ENCODE measurements at regions not wholly inside any gene's neighbourhood (a gene's known extent, or its start where the extent isn't known, plus 50 kb on each side); places are given as distances from the start of the nearest gene placed in this dataset.

DNA sequence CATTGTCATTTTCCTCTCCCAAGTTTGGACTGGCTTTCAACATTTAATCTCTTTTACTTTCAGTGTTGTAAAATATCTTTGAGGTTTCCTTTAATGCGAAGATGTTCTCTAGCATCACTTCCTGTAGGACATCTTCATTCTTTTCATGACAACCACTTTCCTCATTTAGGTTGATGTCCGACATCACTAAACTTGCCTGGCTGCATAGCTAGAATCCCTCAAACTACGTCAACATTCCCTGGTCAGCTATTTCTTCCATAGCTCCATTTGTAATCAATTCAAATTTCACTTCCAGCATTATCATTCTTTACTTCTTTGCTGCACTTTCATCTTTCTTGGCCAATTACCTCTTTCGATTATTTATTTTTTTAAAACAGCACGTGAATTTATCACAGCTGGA is 198.6 kb upstream of the EMCN start:
- Histone ChIP-seq H3K4me3 (ENCODE audit: insufficient read depth, low read length) (no peak overlapping the region), H4K20me1 (ENCODE audit: insufficient read depth, low read length) (no peaks in the 10 kb centered on the region), H3K4me1 (ENCODE audit: insufficient read depth, low read length) (no peaks in the 10 kb centered on the region), H3K79me2 (ENCODE audit: insufficient read depth, low read length) (no peaks in the 10 kb centered on the region), H3K27ac (ENCODE audit: low read depth, low read length) (no peak overlapping the region), H3K36me3 (ENCODE audit: insufficient read depth, low read length) (no peaks in the 10 kb centered on the region), H3K9me3 (ENCODE audit: low read depth, low read length) (no peaks in the 10 kb centered on the region), H2AFZ (ENCODE audit: low read length) (no peak overlapping the region), H3K27me3 (ENCODE audit: insufficient read depth, low read length) (no peaks in the 10 kb centered on the region), H3K4me2 (ENCODE audit: insufficient read depth, low read length) (no peak overlapping the region)
- TF ChIP-seq, protein P1, sequence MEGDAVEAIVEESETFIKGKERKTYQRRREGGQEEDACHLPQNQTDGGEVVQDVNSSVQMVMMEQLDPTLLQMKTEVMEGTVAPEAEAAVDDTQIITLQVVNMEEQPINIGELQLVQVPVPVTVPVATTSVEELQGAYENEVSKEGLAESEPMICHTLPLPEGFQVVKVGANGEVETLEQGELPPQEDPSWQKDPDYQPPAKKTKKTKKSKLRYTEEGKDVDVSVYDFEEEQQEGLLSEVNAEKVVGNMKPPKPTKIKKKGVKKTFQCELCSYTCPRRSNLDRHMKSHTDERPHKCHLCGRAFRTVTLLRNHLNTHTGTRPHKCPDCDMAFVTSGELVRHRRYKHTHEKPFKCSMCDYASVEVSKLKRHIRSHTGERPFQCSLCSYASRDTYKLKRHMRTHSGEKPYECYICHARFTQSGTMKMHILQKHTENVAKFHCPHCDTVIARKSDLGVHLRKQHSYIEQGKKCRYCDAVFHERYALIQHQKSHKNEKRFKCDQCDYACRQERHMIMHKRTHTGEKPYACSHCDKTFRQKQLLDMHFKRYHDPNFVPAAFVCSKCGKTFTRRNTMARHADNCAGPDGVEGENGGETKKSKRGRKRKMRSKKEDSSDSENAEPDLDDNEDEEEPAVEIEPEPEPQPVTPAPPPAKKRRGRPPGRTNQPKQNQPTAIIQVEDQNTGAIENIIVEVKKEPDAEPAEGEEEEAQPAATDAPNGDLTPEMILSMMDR (IDR thresholded peaks at IDR 0.05; ENCODE audit: extremely low read depth, low read depth, low read length): no peak
- DNase-seq (ENCODE audit: insufficient read length, low spot score, missing footprints): no peak

DNA sequence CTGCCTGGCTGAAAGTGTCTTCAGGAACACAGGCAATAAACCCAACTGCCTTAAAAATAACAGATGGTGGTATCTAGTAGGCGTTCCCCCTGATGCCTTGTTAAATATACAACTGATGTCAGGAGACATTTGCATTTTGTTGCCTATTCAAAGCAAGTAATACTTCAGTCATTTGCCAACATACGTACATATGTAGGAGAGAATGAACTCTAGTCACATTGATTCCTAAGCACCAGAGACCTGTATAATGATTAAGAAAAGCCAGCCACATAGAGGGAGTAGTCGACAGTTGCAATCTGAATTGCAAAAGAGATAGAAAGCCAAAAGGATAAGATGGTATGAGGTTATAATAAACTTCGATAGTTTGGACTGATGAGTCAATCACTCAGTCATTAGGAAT is 191.0 kb upstream of the EMCN start:
- no peaks in the 10 kb centered on the region for H3K9me3 ChIP-seq (ENCODE audit: low read depth, low read length)
- no peaks in the 10 kb centered on the region for H3K79me2 ChIP-seq (ENCODE audit: insufficient read depth, low read length)
- TF ChIP-seq, protein P1 (IDR thresholded peaks at IDR 0.05; ENCODE audit: extremely low read depth, low read depth, low read length): no peak
- no peak overlapping the region for H3K4me2 ChIP-seq (ENCODE audit: insufficient read depth, low read length)
- H3K36me3 ChIP-seq (ENCODE audit: insufficient read depth, low read length): no peaks in the 10 kb centered on the region
- no peak overlapping the region for H2AFZ ChIP-seq (ENCODE audit: low read length)
- H3K27me3 ChIP-seq (ENCODE audit: insufficient read depth, low read length): no peaks in the 10 kb centered on the region
- no peaks in the 10 kb centered on the region for H4K20me1 ChIP-seq (ENCODE audit: insufficient read depth, low read length)
- no peaks in the 10 kb centered on the region for H3K4me1 ChIP-seq (ENCODE audit: insufficient read depth, low read length)
- H3K27ac ChIP-seq (ENCODE audit: low read depth, low read length): no peak overlapping the region
- no peak for DNase-seq (ENCODE audit: insufficient read length, low spot score, missing footprints)
- no peak overlapping the region for H3K4me3 ChIP-seq (ENCODE audit: insufficient read depth, low read length)

DNA sequence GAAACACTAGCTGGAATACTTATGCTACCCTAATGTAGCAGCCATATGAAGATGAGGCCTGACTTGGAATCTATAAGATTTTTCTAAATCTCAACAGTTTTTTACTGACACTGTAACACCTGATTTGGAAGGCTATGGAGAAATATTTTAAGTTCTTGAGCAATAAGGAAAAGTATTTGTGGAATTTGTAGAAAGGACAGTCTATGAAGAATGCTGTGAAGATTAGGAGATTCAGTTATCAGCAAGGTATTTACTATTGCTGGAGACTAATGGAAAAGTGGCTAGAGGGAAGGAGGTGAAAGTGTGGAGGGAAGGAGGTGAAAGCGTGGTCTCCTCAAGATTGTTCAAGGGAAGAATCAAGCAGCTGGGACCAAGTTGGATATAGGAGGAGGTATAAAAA is 190.0 kb upstream of the EMCN start:
- no peaks in the 10 kb centered on the region for H4K20me1 ChIP-seq (ENCODE audit: insufficient read depth, low read length)
- H3K79me2 ChIP-seq (ENCODE audit: insufficient read depth, low read length): no peaks in the 10 kb centered on the region
- no peaks in the 10 kb centered on the region for H3K27me3 ChIP-seq (ENCODE audit: insufficient read depth, low read length)
- no peaks in the 10 kb centered on the region for H3K36me3 ChIP-seq (ENCODE audit: insufficient read depth, low read length)
- TF ChIP-seq, protein P1 (IDR thresholded peaks at IDR 0.05; ENCODE audit: extremely low read depth, low read depth, low read length): no peak
- no peaks in the 10 kb centered on the region for H3K4me1 ChIP-seq (ENCODE audit: insufficient read depth, low read length)
- H3K9me3 ChIP-seq (ENCODE audit: low read depth, low read length): no peaks in the 10 kb centered on the region
- no peak for DNase-seq (ENCODE audit: insufficient read length, low spot score, missing footprints)
- no peak overlapping the region for H3K4me2 ChIP-seq (ENCODE audit: insufficient read depth, low read length)
- no peak overlapping the region for H2AFZ ChIP-seq (ENCODE audit: low read length)
- no peak overlapping the region for H3K27ac ChIP-seq (ENCODE audit: low read depth, low read length)
- no peak overlapping the region for H3K4me3 ChIP-seq (ENCODE audit: insufficient read depth, low read length)

DNA sequence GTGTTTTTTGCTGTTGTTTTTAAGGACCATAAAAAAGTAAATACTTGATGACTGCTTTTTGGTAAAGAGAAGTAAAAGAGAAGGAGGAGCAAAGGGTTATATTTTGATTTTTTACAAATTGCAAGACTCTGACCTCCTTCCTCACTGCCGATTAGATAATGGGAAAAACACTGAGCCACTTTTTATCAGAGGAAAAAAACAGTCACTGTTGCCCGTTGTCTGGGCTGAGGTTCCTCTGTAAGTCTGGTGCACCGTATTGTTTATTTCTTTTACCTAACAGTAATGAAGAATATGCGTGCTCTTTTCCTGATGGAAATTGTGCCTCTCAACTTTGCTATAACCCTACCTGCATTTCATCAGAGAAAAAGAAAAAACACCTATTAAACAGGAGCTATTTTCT is 178.7 kb upstream of the EMCN start:
- H3K4me1 ChIP-seq (ENCODE audit: insufficient read depth, low read length): no peaks in the 10 kb centered on the region
- H4K20me1 ChIP-seq (ENCODE audit: insufficient read depth, low read length): no peaks in the 10 kb centered on the region
- no peak overlapping the region for H3K27ac ChIP-seq (ENCODE audit: low read depth, low read length)
- H2AFZ ChIP-seq (ENCODE audit: low read length): no peak overlapping the region
- H3K79me2 ChIP-seq (ENCODE audit: insufficient read depth, low read length): no peaks in the 10 kb centered on the region
- H3K27me3 ChIP-seq (ENCODE audit: insufficient read depth, low read length): no peaks in the 10 kb centered on the region
- no peak overlapping the region for H3K4me3 ChIP-seq (ENCODE audit: insufficient read depth, low read length)
- DNase-seq (ENCODE audit: insufficient read length, low spot score, missing footprints): no peak
- TF ChIP-seq, protein P1 (IDR thresholded peaks at IDR 0.05; ENCODE audit: extremely low read depth, low read depth, low read length): no peak
- H3K4me2 ChIP-seq (ENCODE audit: insufficient read depth, low read length): no peak overlapping the region
- no peaks in the 10 kb centered on the region for H3K36me3 ChIP-seq (ENCODE audit: insufficient read depth, low read length)
- no peaks in the 10 kb centered on the region for H3K9me3 ChIP-seq (ENCODE audit: low read depth, low read length)

Measured in osteoblast (primary cell).